Keratinocyte (primary cell): ENCODE measurements at regions not wholly inside any gene's neighbourhood (a gene's known extent, or its start where the extent isn't known, plus 50 kb on each side); places are given as distances from the start of the nearest gene placed in this dataset.
A peak's percentile ranks its signal among the peaks of the same experiment; 100 is the strongest.

Source experiments
- DNase-seq: peaks from one replicate; pipeline ENCODE4 v3.0.0-alpha.2; 2011; ENCODE audit warnings: low read depth, missing footprints, low spot score
- FAIRE-seq: peaks from 2 replicates; lab custom pipeline; 2011; peaks lifted over from hg19 to GRCh38; lab: Jason Lieb, UNC
- H2AFZ ChIP-seq: 2 replicates; pipeline ENCODE4 v1.6.0; 2012; ENCODE audit warnings: low read length, control low read depth, inconsistent platforms; ENCODE audit not compliant: control insufficient read depth
- H3K27ac ChIP-seq: 2 replicates; pipeline ENCODE4 v1.5.1; 2011; ENCODE audit warnings: low read length; ENCODE audit not compliant: control insufficient read depth, insufficient read depth
- H3K27me3 ChIP-seq: 3 replicates; pipeline ENCODE4 v1.6.0; 2011; ENCODE audit warnings: low read length; ENCODE audit not compliant: control insufficient read depth, insufficient read depth; ENCODE audit errors: extremely low read depth
- H3K36me3 ChIP-seq, 2 experiments: 2 replicates in 1 of 2; 3 replicates in 1 of 2; pipeline ENCODE4 v1.5.1; 2011; ENCODE audit warnings: low read length in 2 of 2, mild to moderate bottlenecking in 1 of 2; ENCODE audit not compliant: control insufficient read depth in 2 of 2, insufficient read depth in 2 of 2; ENCODE audit errors: extremely low read depth in 1 of 2
- H3K4me1 ChIP-seq: 3 replicates; pipeline ENCODE4 v1.5.1; 2011; ENCODE audit warnings: low read length; ENCODE audit not compliant: control insufficient read depth, insufficient read depth; ENCODE audit errors: extremely low read depth
- H3K4me2 ChIP-seq: 3 replicates; pipeline ENCODE4 v1.6.0; 2011; ENCODE audit warnings: low read depth, low read length; ENCODE audit not compliant: control insufficient read depth, insufficient read depth; ENCODE audit errors: extremely low read depth
- H3K4me3 ChIP-seq, 3 experiments: fragments of 200-600 bp in 1 of 3; sonication (generic) in 1 of 3; 2 replicates in 2 of 3; 3 replicates in 1 of 3; pipeline ENCODE4 v1.5.1; 2011 to 2016; ENCODE audit warnings: low read length in 3 of 3, mild to moderate bottlenecking in 3 of 3, control low read depth in 2 of 3, inconsistent platforms in 1 of 3, low read depth in 1 of 3, mixed read lengths in 1 of 3, mixed run types in 1 of 3, moderate library complexity in 1 of 3; ENCODE audit not compliant: control insufficient read depth in 2 of 3, insufficient read depth in 2 of 3; ENCODE audit errors: extremely low read depth in 1 of 3
- H3K79me2 ChIP-seq: 2 replicates; pipeline ENCODE4 v1.6.0; 2012; ENCODE audit warnings: low read length; ENCODE audit not compliant: control insufficient read depth, insufficient read depth
- H3K9ac ChIP-seq: 3 replicates; pipeline ENCODE4 v1.6.0; 2011; ENCODE audit warnings: low read length; ENCODE audit not compliant: control insufficient read depth, insufficient read depth; ENCODE audit errors: extremely low read depth
- H3K9me1 ChIP-seq: 3 replicates; pipeline ENCODE4 v1.6.0; 2011; ENCODE audit warnings: low read length; ENCODE audit not compliant: control insufficient read depth, insufficient read depth; ENCODE audit errors: extremely low read depth
- H3K9me3 ChIP-seq: 2 replicates; pipeline ENCODE4 v1.5.1; 2012; ENCODE audit warnings: low read depth, low read length; ENCODE audit not compliant: control insufficient read depth
- H4K20me1 ChIP-seq: 3 replicates; pipeline ENCODE4 v1.6.0; 2011; ENCODE audit warnings: low read length; ENCODE audit not compliant: control insufficient read depth, insufficient read depth; ENCODE audit errors: extremely low read depth
- EZH2 ChIP-seq: IDR thresholded peaks from one replicate; pipeline ENCODE4 v1.6.1; 2012; ENCODE audit warnings: inconsistent platforms, mild to moderate bottlenecking, low read length, moderate library complexity
- dilution Hi-C: fragments of 300-500 bp; cut with MboI; formaldehyde crosslinking; loops from one replicate; pipeline ENCODE4 v1.7.0; 2020; ENCODE audit warnings: low sequenced_read_pairs; ENCODE audit not compliant: extremely low pct_ligation_motif_present
- TF ChIP-seq, protein P1 (sequence below), 3 experiments: IDR thresholded peaks in 1 of 3; conservative IDR thresholded peaks in 1 of 3; optimal IDR thresholded peaks in 1 of 3; 2 replicates in 2 of 3; 3 replicates in 1 of 3; pipeline versions ENCODE3 to v1.5.1; 2011; ENCODE audit warnings: low read length in 3 of 3, mild to moderate bottlenecking in 3 of 3, moderate library complexity in 2 of 3, control low read depth in 1 of 3, inconsistent platforms in 1 of 3; ENCODE audit not compliant: insufficient read depth in 2 of 3; ENCODE audit errors: extremely low read depth in 1 of 3

DNA sequence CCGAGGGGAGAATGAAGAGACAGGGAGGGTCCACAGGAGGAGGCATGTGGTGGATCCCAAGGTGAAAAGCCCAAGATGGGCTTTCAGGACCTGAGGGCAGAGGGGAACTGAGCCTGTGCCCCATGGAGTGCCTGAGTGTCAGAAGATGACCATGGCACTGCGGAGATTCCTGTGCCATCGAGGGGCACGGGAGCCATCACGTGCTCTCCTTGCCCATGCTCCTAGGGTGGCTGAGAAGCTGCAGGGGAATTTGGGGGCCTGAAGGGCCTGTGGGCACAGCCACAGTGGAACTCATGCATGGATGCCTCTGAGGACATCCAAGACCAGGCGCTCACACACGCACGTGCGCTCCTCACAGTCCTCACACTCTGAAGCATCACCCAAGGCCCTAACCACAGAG is 56.1 kb upstream of the GLI2 start:
- dilution Hi-C loops: no loop called here
- H3K4me2 ChIP-seq: no peak overlapping the region
- no peak for FAIRE-seq

DNA sequence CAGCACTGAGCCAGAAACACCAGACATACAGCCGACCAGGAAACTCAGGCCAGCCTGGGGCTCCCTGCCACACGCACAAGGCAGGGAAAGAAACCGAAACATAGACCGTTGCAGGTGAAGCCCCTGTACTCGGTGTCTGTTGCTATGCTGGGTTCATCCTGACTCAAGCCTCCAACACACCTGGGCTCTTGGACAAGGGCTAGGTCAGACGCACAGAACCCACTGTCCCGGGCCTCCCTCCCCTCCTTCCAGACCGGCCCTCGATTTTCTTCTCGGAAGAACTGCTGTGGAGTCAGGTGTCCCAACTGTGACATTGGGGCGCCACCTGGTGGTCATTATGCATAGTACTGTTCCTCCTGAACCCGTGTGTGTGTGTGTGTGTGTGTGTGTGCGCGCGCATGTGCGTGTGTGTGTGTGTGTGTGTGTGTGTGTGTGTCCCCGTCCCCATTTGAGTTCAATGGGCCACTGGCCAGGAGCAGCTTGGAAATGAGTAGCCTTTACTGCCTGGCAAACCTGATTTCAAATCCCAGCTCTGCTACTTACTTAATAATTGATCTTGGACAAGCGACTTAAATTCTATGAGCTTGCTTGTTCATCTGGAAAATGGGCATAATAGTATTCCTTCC is 55.4 kb upstream of the GLI2 start:
- Histone ChIP-seq H3K4me3 (no peak overlapping the region), H3K27ac (no peak overlapping the region), H3K9me1 (no peaks in the 10 kb centered on the region), H3K36me3 (no peaks in the 10 kb centered on the region), H3K9me3 (no peaks in the 10 kb centered on the region), H3K4me2 (peak overlapping the region; percentile 32), H3K4me1 (no peaks in the 10 kb centered on the region), H4K20me1 (no peaks in the 10 kb centered on the region), H2AFZ (no peak overlapping the region), H3K79me2 (no peaks in the 10 kb centered on the region), H3K9ac (no peak overlapping the region), H3K27me3 (peaks cover 9% of the 10 kb centered on the region)
- FAIRE-seq: peak; percentile 58
- peak; percentile 25 for DNase-seq
- dilution Hi-C loops: no loop called here
- TF ChIP-seq, protein P1, sequence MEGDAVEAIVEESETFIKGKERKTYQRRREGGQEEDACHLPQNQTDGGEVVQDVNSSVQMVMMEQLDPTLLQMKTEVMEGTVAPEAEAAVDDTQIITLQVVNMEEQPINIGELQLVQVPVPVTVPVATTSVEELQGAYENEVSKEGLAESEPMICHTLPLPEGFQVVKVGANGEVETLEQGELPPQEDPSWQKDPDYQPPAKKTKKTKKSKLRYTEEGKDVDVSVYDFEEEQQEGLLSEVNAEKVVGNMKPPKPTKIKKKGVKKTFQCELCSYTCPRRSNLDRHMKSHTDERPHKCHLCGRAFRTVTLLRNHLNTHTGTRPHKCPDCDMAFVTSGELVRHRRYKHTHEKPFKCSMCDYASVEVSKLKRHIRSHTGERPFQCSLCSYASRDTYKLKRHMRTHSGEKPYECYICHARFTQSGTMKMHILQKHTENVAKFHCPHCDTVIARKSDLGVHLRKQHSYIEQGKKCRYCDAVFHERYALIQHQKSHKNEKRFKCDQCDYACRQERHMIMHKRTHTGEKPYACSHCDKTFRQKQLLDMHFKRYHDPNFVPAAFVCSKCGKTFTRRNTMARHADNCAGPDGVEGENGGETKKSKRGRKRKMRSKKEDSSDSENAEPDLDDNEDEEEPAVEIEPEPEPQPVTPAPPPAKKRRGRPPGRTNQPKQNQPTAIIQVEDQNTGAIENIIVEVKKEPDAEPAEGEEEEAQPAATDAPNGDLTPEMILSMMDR (optimal IDR thresholded peaks at IDR 0.05 in 1 of 3, IDR thresholded peaks at IDR 0.05 in 1 of 3, conservative IDR thresholded peaks at IDR 0.05 in 1 of 3; ENCODE audit: extremely low read depth in 1 of 3, insufficient read depth in 2 of 3, low read length in 3 of 3): peak; percentile 58 to 83 (median 70)
- TF ChIP-seq EZH2: no peak

More for the DNA sequence above, 56.1 kb upstream of the GLI2 start:
- TF ChIP-seq, protein P1 (optimal IDR thresholded peaks at IDR 0.05 in 1 of 3, IDR thresholded peaks at IDR 0.05 in 1 of 3, conservative IDR thresholded peaks at IDR 0.05 in 1 of 3; ENCODE audit: extremely low read depth in 1 of 3, insufficient read depth in 2 of 3, low read length in 3 of 3): no peak
- TF ChIP-seq EZH2: no peak
- no peak overlapping the region for H3K27ac ChIP-seq
- H3K36me3 ChIP-seq: no peaks in the 10 kb centered on the region
- no peaks in the 10 kb centered on the region for H3K9me3 ChIP-seq
- no peaks in the 10 kb centered on the region for H3K9me1 ChIP-seq
- H2AFZ ChIP-seq: no peak overlapping the region
- H3K4me3 ChIP-seq: no peak overlapping the region
- no peaks in the 10 kb centered on the region for H4K20me1 ChIP-seq
- H3K27me3 ChIP-seq: peaks cover 9% of the 10 kb centered on the region
- no peak for DNase-seq
- H3K9ac ChIP-seq: no peak overlapping the region
- H3K79me2 ChIP-seq: no peaks in the 10 kb centered on the region
- H3K4me1 ChIP-seq: no peaks in the 10 kb centered on the region
